ENCODE measurements at regions not wholly inside any gene's neighbourhood (a gene's known extent, or its start where the extent isn't known, plus 50 kb on each side); places are given as distances from the start of the nearest gene placed in this dataset.

DNA sequence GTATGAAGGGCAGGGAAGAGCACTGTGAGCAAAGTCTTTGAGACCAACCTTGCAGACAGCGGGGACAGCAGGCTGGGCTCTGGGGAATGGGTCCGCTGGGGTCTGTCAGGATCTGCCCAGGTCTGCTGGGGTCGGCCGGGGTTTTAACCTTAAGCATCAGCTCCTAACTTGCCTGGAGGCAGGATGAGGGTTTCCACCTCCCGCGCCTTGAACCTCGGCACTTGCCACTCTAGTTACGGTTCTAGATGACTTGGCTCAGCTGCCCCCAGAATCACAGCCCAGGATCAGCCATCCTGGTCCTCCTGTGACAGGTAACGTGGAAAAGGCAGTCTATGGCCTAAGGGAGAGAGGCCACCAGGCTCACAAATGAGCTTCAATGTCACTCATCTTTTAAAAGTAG, 50.4 kb upstream of the CACUL1 start:
- intact Hi-C loops (cut with micrococcal nuclease): no loop called here
- Mint-ChIP-seq H3K4me1 (ENCODE audit: low read depth) (no peaks in the 10 kb centered on the region), H3K27ac (no peak overlapping the region), H3K36me3 (ENCODE audit: low read depth) (no peaks in the 10 kb centered on the region), H3K27me3 (no peaks in the 10 kb centered on the region), H3K4me3 (no peak overlapping the region), H3K9me3 (no peaks in the 10 kb centered on the region)
- DNase-seq: no peak
- POLR2A ChIA-PET: no interaction called here
- TF ChIP-seq, protein P1, sequence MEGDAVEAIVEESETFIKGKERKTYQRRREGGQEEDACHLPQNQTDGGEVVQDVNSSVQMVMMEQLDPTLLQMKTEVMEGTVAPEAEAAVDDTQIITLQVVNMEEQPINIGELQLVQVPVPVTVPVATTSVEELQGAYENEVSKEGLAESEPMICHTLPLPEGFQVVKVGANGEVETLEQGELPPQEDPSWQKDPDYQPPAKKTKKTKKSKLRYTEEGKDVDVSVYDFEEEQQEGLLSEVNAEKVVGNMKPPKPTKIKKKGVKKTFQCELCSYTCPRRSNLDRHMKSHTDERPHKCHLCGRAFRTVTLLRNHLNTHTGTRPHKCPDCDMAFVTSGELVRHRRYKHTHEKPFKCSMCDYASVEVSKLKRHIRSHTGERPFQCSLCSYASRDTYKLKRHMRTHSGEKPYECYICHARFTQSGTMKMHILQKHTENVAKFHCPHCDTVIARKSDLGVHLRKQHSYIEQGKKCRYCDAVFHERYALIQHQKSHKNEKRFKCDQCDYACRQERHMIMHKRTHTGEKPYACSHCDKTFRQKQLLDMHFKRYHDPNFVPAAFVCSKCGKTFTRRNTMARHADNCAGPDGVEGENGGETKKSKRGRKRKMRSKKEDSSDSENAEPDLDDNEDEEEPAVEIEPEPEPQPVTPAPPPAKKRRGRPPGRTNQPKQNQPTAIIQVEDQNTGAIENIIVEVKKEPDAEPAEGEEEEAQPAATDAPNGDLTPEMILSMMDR (IDR thresholded peaks at IDR 0.05): no peak
- CTCF ChIA-PET: interaction anchor here (1.0 kb wide), 1 partner anchor 37 kb away, joined by 3 read pairs; no protein-coding TSS in a partner anchor
- no peak for ATAC-seq

DNA sequence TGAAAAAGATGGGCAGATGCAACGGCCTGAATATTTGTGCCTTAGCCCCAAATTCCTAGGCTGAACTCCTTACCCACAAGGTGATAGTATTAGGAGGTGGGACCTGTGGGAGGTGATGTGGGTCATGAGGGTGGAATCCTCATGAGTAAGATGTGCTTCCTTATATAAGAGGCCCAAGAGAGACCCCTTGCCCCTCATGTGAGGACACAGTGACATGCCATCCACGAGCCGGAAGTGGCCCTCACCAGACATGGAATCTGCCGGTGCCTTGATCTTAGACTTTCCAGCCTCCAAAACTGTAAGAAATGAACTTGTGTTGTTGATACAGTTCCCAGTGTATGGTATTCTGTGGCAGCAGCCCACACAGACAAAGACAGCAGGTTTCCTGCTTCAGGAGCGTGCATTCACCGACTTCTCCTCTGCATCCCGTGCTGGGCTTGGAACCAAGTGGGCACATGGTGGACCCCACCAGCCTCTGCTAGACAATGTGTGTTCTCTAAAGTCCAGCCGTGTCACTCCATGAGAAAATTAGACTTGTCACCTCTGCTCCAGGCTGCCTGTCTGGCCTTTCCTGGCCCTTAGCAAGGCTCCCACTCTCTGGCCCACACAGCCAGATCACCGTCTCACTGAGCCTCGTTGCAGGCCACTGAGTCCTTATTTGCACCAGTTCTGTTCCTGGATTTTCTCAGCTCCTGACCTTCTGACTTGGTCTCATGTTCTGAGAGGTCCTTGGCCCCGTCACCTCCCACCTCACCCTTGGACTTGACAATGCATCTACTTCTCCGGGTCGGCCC, 52.9 kb upstream of the CACUL1 start:
- no peak overlapping the region for H3K27ac Mint-ChIP-seq
- no peaks in the 10 kb centered on the region for H3K9me3 Mint-ChIP-seq
- ATAC-seq (no peak), DNase-seq (no peak)
- intact Hi-C loops (cut with micrococcal nuclease): no loop called here
- ChIA-PET POLR2A (no interaction called here), CTCF (no interaction called here)
- H3K27me3 Mint-ChIP-seq: peaks cover under 1% of the 10 kb centered on the region
- no peak overlapping the region for H3K4me3 Mint-ChIP-seq
- TF ChIP-seq, protein P1 (IDR thresholded peaks at IDR 0.05): no peak
- H3K4me1 Mint-ChIP-seq (ENCODE audit: low read depth): no peaks in the 10 kb centered on the region
- no peaks in the 10 kb centered on the region for H3K36me3 Mint-ChIP-seq (ENCODE audit: low read depth)

DNA sequence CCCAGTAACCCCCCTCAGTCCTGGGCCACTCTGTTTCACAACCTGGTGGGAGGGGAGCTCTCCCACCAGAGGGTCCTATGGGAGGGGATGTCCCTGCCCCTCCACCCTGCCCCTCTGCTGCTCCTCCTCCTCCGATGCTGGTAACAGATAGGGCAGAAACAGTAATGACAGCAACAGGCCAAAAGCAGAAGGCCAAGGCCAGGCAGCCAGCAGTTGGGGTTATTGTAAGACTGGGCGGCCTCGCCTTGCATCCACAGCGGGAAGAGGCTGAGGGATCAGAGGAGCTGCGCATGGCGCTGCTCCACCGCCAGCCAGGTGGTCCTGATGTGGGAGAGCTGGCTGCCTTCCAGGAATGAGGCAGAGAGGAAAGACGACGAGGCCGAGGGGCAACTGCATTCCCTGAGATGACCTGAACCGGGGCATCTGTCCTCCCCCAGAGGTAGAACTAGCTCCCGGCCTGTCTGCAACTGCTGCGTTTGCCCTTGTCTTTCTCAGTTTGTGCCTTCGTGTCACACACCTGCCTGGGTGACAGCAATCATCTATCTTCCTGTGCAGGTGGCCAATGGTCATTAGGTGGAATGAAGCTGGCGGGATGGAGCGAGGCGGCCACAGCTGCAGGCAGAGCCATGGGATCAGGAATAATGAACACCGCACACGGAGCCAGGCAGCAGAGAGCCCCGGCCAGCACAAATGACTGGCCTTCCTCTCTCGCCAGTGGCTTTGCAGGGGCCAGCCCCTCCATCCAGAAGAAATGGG, 54.0 kb upstream of the CACUL1 start:
- Mint-ChIP-seq H3K9me3 (no peaks in the 10 kb centered on the region), H3K27ac (no peak overlapping the region), H3K36me3 (ENCODE audit: low read depth) (no peaks in the 10 kb centered on the region), H3K4me1 (ENCODE audit: low read depth) (no peaks in the 10 kb centered on the region), H3K27me3 (peaks cover 2% of the 10 kb centered on the region), H3K4me3 (no peak overlapping the region)
- TF ChIP-seq, protein P1 (IDR thresholded peaks at IDR 0.05): no peak
- CTCF ChIA-PET: no interaction called here
- intact Hi-C loops (cut with micrococcal nuclease): no loop called here
- DNase-seq (no peak), ATAC-seq (no peak)
- POLR2A ChIA-PET: no interaction called here

DNA sequence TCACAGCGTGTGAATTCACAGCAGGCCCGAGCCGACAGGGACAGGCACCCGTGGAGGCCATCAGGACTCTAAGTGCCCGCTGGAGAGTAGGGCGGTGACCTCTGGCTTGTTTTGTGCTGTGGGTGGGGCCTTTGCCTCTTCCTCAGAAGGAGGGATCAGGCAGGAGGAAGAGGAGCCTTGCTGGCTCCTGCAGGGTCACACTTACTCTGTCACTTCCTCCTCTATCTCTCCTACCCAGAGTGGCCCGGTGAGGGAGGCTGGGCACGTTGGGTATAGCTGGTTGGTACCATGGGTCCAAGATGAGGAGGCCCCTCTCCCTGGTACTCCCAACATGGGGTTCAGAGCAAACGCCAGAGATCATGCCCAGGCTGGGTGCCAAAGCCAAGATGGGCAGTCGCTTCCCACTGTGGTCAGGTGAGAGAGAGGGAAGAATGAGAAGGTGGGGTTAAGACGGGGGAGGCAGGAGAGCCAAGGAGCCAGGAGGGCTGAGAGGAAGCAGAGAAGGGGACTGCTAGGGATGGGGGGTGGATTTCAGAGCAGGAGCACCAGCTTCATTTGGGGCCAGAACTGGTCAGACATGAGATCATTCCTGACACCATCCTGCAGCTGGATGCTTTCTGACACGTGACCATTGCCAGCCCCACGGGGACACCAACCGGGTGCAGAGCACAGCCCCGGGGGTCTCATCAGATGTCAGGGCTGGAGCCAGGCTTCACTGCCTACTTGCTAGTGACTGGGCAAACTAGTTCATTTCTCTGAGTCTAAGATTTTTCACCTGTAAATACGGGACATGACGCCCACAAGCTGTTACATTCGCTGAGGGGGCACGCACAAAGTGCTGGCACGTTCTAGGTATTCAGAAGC, 54.8 kb upstream of the CACUL1 start:
- no peak for DNase-seq
- Mint-ChIP-seq H3K27ac (no peak overlapping the region), H3K27me3 (peaks cover 2% of the 10 kb centered on the region), H3K36me3 (ENCODE audit: low read depth) (no peaks in the 10 kb centered on the region), H3K9me3 (no peaks in the 10 kb centered on the region), H3K4me1 (ENCODE audit: low read depth) (no peaks in the 10 kb centered on the region), H3K4me3 (no peak overlapping the region)
- ChIA-PET CTCF (interaction anchor here (0.6 kb wide), 1 partner anchor 241 kb away, joined by 3 read pairs; no protein-coding TSS in a partner anchor), POLR2A (no interaction called here)
- intact Hi-C loops (cut with micrococcal nuclease): no loop called here
- TF ChIP-seq, protein P1 (IDR thresholded peaks at IDR 0.05): no peak
- ATAC-seq: no peak
